ENCODE measurements at regions not wholly inside any gene's neighbourhood (a gene's known extent, or its start where the extent isn't known, plus 50 kb on each side); places are given as distances from the start of the nearest gene placed in this dataset.
"Not testable (repeated sequence)": the region's sequence is repeated elsewhere in the genome, so short reads cannot be mapped to it uniquely, and the experiment has no call there.

DNA sequence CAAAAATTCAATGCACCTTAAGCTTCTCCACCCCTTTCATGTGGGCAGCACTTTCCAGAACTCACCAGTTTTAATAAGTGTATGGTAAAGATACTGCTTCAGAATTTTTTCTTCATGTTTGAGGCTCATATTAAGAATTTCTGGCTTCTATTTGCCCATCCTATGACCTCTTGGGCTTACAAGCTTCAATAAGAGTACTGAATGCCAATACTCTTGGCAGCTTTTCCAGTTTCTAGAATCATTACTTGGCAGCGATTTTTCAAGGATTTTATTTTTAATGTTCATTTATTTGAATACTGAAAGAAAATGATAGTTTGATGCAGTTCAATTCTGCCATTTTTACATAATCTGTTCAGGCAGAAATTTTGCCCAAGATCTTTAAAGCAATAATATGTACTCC lies 242.1 kb upstream of the KCND2 start:
- no peak for DNase-seq

DNA sequence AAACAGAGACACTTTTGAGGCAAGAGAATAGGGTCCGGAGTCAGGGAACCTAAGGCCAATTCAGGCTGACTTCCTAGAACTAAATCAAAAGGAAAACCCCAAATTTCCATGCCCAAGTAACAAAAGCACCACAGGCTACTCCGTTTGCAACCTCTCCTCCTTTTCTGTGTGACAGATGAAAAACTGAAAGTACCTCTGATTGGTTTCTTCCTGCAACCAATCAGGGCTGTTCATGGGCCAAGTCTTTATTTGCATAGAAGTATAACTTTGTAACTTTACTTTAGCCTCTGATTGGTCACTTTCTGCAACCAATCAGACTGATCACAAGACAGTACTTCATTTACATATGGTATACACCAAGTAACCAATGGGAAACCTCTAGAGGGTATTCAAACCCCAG lies 239.9 kb upstream of the KCND2 start:
- DNase-seq: no peak

DNA sequence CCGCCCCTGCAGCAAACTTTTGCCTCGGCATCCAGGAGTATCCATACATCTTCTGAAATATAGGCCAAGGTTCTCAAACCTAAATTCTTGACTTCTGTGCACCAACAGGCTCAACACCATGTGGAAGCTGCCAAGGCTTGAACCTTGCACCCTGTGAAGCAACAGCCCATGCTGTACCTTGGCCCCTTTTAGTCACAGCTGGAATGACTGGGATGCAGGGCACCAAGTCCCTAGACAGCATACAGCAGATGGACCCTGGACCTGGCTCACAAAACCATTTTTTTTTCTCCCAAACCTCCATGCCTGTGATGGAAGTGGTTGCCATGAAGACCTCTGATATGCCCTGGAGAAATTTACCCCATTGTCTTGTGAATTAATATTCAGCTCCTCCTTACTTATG lies 233.8 kb upstream of the KCND2 start:
- DNase-seq: no peak

GRCh38 chr7:120041798-120042197 lies 231.2 kb upstream of the KCND2 start:
- no peak for DNase-seq

GRCh38 chr7:120043250-120043649 lies 229.7 kb upstream of the KCND2 start:
- DNase-seq: no peak

- peak in 1 of 2 donors; percentile 12 for DNase-seq
Measured at GRCh38 chr7:120052884-120053382, 220.0 kb upstream of the KCND2 start.

DNA sequence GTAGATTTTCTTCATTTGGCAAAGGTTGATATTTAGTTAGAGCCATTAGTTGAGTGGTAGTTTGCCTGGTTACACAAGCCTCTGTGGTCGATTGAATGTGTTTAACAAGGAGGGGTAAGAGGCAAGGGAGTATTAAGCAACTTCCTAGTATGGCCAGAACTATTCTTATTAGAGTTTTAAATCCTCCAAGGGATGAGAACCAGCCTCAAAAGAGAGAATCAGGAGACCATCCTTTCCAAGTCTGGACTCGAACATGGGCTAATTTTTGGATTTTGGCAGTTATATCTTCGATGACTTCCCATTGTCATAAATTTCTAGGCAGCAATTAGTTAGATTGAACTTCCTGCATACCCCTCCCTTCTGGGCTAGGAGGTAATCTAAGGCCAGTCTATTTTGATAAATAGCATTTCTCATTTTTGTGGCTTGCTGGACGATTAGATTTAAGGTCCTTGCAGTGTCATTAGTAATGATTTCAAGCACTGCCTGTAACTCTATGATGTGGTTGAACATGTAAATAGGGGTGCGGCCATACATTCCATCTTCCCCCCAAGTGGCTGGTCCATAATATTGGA lies 219.5 kb upstream of the KCND2 start:
- DNase-seq: no peak

DNA sequence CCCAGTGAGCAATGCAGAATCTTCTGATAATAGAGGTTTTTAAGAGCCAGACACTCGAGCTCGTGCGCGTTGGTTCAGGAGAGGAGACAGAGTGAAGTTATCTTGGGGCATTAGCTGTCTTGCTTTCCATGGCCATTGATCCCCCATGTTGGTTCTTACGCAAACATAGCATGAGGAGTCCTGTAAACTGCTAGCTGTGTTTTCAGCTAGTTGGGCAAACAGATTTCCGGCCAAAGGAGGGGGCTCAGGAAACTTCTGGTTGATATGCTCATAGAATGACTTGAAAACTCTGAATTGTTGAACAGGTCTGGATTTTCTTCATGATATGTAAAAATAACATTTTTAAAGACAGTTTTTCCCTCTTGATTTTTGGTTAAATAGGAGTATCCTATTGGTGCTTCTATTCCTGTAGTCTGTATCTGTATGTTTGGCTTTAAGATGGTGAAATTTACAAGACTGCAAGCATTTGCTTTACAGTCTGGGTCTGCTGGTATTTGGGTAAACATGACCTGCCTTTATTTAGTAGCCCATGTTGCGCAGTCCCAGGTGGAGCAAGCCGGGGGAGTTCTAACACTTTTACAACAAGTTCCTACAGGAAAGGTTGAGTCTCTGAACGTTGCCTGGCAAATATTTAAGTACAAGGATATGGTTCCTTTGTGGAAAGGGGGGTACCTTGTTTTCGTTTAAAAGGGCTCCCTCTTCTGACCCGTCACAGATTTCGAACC lies 218.4 kb upstream of the KCND2 start:
- no peak for DNase-seq

GRCh38 chr7:120055300-120055699 lies 217.7 kb upstream of the KCND2 start:
- DNase-seq: no peak

DNA sequence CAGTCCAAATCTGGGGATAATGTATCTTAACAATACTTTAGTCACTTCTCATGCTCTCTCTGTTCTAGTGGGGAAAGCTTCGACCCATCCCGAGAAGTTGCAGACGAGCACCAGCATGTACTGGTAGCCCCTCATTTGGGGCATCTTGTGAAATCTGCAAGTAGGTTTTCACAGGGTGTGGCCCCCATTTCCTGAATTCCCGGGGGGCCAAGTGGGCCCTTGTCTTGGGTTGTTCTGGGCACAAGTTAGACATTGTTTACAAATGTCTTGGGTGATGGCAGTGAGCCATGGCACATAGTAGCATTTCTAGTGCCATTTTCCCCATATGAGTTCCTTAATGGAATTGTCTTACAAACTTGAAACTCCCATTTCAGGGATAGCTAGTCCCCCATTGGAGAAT lies 216.7 kb upstream of the KCND2 start:
- no peak for DNase-seq

GRCh38 chr7:120059641-120060040 lies 213.3 kb upstream of the KCND2 start:
- no peak for DNase-seq

- no peak for DNase-seq
Measured at GRCh38 chr7:120060281-120060680, 212.7 kb upstream of the KCND2 start.

GRCh38 chr7:120060875-120061274 lies 212.1 kb upstream of the KCND2 start:
- no peak for DNase-seq

DNA sequence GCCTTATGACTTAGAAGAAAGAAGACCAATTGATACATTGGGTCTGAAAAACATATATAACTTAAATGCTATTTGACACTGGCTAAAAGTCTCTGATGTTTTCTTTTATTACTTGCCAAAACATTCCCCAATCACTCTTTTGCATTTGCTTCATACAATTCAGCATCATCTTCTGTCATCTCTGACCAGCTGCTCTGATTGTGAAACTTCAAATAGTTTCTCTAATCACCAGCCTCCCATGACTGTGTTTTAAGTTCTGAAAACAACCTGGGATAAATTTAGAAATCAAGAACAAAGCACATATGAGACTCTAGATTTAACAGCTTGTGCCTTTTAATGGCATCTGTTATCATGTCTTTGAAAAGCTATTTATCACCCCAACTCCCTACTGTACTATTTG lies 208.4 kb upstream of the KCND2 start:
- no peak for DNase-seq

GRCh38 chr7:120066898-120067297 lies 206.1 kb upstream of the KCND2 start:
- DNase-seq: not testable (repeated sequence)

- DNase-seq: no peak
Measured at GRCh38 chr7:120070201-120070600, 202.8 kb upstream of the KCND2 start.

- DNase-seq: no peak
Measured at GRCh38 chr7:120077777-120078176, 195.2 kb upstream of the KCND2 start.

- no peak for DNase-seq
Measured at GRCh38 chr7:120079022-120079421, 194.0 kb upstream of the KCND2 start.

DNA sequence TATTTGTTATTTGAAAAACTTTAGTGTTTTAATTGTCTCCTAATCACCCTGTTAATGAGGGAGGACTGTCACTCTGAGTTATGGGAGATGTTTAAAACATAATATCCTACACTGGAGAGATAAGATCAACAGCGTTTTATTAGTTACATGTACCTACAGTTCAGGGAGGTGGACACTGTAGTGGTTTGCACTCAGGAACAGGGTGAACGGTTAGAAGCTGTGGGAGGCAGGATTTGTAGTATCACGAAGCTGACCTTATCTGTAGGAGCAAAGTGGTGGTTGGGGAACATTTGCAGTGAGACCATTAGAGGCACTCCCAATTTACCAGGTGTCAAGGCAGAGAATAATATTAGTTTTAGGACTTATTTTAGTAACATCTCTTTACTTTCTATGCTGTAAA lies 193.3 kb upstream of the KCND2 start:
- no peak for DNase-seq

GRCh38 chr7:120086468-120086867 lies 186.5 kb upstream of the KCND2 start:
- not testable (repeated sequence) for DNase-seq

GRCh38 chr7:120089968-120090367 lies 183.0 kb upstream of the KCND2 start:
- DNase-seq: no peak

- no peak for DNase-seq
Measured at GRCh38 chr7:120091807-120092206, 181.2 kb upstream of the KCND2 start.

GRCh38 chr7:120097020-120097419 lies 176.0 kb upstream of the KCND2 start:
- DNase-seq: no peak

DNA sequence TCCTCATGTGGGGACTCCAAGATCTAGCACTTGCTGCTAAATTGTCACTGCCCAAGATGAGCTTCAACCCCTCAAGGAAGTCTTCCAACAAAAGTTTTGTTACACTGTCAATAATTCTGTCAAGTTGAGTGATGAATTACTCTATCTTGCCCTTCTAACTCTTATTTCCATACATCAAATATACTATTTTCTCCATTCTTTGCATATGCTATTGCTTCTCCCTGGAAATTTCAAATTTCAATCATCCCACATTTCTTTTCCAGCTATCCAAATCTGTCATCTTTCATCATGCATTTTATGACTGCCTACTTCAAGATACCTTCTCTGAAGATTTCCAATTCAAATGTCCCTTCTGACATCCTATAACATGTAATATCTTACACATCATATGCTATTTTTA lies 175.2 kb upstream of the KCND2 start:
- no peak for DNase-seq

GRCh38 chr7:120108376-120108775 lies 164.6 kb upstream of the KCND2 start:
- DNase-seq: no peak
